Stomach (tissue), 4 donors: ENCODE measurements at regions not wholly inside any gene's neighbourhood (a gene's known extent, or its start where the extent isn't known, plus 50 kb on each side); places are given as distances from the start of the nearest gene placed in this dataset.

Experiments
- CTCF ChIP-seq, 7 experiments: fragments of 450-650 bp in 4 of 7; fragments of 200-600 bp in 3 of 7; sonication (generic) in 3 of 7; IDR thresholded peaks; one replicate each; pipeline ENCODE4 v1.5.1; 2016 to 2019; ENCODE audit warnings: antibody characterized with exemption in 7 of 7, control low read depth in 2 of 7, mild to moderate bottlenecking in 1 of 7
- EP300 ChIP-seq: sonication (generic); formaldehyde crosslinking; IDR thresholded peaks from one replicate; pipeline ENCODE4 v1.6.1; 2017; ENCODE audit warnings: antibody characterized with exemption
- POLR2A ChIP-seq, 4 donors: fragments of 450-650 bp; IDR thresholded peaks; one replicate each; pipeline ENCODE4 v1.6.1; 2016; ENCODE audit warnings: antibody characterized with exemption in 4 of 4, control low read depth in 2 of 4, mild to moderate bottlenecking in 1 of 4, moderate library complexity in 1 of 4

DNA sequence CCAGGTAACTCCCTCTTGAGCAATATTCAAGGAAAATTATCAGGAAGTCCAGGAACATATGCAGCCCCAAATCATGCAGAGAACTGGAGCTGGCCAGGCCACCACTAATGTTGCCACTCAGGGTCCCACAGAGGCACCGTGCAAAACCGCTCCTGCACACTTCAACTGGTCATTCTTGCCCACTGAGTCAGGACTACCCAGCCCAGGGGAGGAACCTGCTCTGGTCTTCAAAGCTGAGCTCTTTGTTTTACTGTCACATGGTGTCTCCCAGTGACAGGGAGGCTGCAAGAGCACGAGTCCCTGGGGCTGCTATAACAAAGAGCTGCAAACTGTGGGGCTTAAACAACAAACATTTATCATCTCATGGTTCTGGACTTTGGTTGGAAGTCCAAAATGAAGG is 336.0 kb upstream of the PRDM1 start:
- TF ChIP-seq POLR2A (IDR thresholded peaks at IDR 0.05) (no peak), EP300 (no peak), CTCF (IDR thresholded peaks at IDR 0.05) (no peak)
